Thyroid gland (tissue), 4 donors: ENCODE measurements at regions not wholly inside any gene's neighbourhood (a gene's known extent, or its start where the extent isn't known, plus 50 kb on each side); places are given as distances from the start of the nearest gene placed in this dataset.

Experiments used
- DNase-seq, 2 donors: peaks; one replicate each; pipeline ENCODE4 v3.0.0-alpha.2; 2019
- H3K27ac ChIP-seq, 3 donors: fragments of 200-600 bp; sonication (generic); 1 replicate in 2 of 3; 2 replicates in 1 of 3; pipeline ENCODE4 v1.5.1; 2016 to 2019; ENCODE audit warnings: mild to moderate bottlenecking in 1 of 3, moderate library complexity in 1 of 3
- H3K27me3 ChIP-seq: fragments of 200-600 bp; sonication (generic); one replicate; pipeline ENCODE4 v1.5.1; 2019
- H3K36me3 ChIP-seq, 2 donors: fragments of 200-600 bp; sonication (generic); one replicate each; pipeline ENCODE4 v1.5.1; 2016 to 2019
- H3K4me1 ChIP-seq, 2 donors: fragments of 200-600 bp; sonication (generic); one replicate each; pipeline ENCODE4 v1.5.1; 2017 to 2019
- H3K4me3 ChIP-seq, 3 donors: fragments of 200-600 bp; sonication (generic); replicated peaks in 1 of 3; 1 replicate in 2 of 3; 2 replicates in 1 of 3; pipeline ENCODE4 v1.5.1; 2016; ENCODE audit warnings: mild to moderate bottlenecking in 1 of 3
- H3K9me3 ChIP-seq: fragments of 200-600 bp; sonication (generic); one replicate; pipeline ENCODE4 v1.5.1; 2017
- CTCF ChIP-seq, 6 experiments: fragments of 200-600 bp in 3 of 6; fragments of 450-650 bp in 3 of 6; sonication (generic) in 3 of 6; IDR thresholded peaks; one replicate each; pipeline ENCODE4 v1.5.1; 2016 to 2019; ENCODE audit warnings: antibody characterized with exemption in 6 of 6, mild to moderate bottlenecking in 2 of 6, inconsistent platforms in 1 of 6, moderate library complexity in 1 of 6
- POLR2A ChIP-seq, 2 donors: fragments of 450-650 bp; IDR thresholded peaks; one replicate each; pipeline ENCODE4 v1.6.1; 2017; ENCODE audit warnings: antibody characterized with exemption in 2 of 2, mild to moderate bottlenecking in 2 of 2, moderate library complexity in 1 of 2
- WGBS, 2 donors: methylation state at CpG; one replicate each; pipeline ENCODE4 v1.1.5; 2017; 5-methylcytosine and 5-hydroxymethylcytosine counted together
- intact Hi-C: fragments of 100-400 bp; cut with DNase I; formaldehyde crosslinking; loops from one replicate; pipeline ENCODE4 v1.15.1; 2023

GRCh38 chr1:213415691-213416380, 364.8 kb downstream of the RPS6KC1 start:
- no peak for TF ChIP-seq CTCF (IDR thresholded peaks at IDR 0.05)
- TF ChIP-seq POLR2A (IDR thresholded peaks at IDR 0.05) = no peak
- WGBS, 2 donors = 78 to 81% methylated on average over 10 of the region's 10 CpGs
- H3K27me3 ChIP-seq = no peaks in the 10 kb centered on the region
- H3K36me3 ChIP-seq = no peaks in the 10 kb centered on the region
- no peak for DNase-seq
- H3K4me1 ChIP-seq = no peaks in the 10 kb centered on the region
- H3K27ac ChIP-seq = no peak overlapping the region
- H3K4me3 ChIP-seq = no peak overlapping the region
- no peaks in the 10 kb centered on the region for H3K9me3 ChIP-seq
- intact Hi-C loops = no loop called here

GRCh38 chr1:213416461-213417224, 365.6 kb downstream of the RPS6KC1 start:
- DNase-seq = no peak
- Histone ChIP-seq H3K36me3 (no peaks in the 10 kb centered on the region), H3K27ac (no peak overlapping the region), H3K9me3 (no peaks in the 10 kb centered on the region), H3K27me3 (no peaks in the 10 kb centered on the region), H3K4me3 (no peak overlapping the region), H3K4me1 (no peaks in the 10 kb centered on the region)
- no peak for TF ChIP-seq CTCF (IDR thresholded peaks at IDR 0.05)
- no peak for TF ChIP-seq POLR2A (IDR thresholded peaks at IDR 0.05)
- intact Hi-C loops = no loop called here
- WGBS, 2 donors = 89 to 91% methylated on average over 14 to 16 of the region's 17 CpGs

GRCh38 chr1:213417225-213417820, 366.3 kb downstream of the RPS6KC1 start:
- Histone ChIP-seq H3K36me3 (no peaks in the 10 kb centered on the region), H3K4me1 (no peaks in the 10 kb centered on the region), H3K27ac (no peak overlapping the region), H3K9me3 (no peaks in the 10 kb centered on the region), H3K4me3 (no peak overlapping the region), H3K27me3 (no peaks in the 10 kb centered on the region)
- no peak for DNase-seq
- TF ChIP-seq CTCF (IDR thresholded peaks at IDR 0.05) = no peak
- TF ChIP-seq POLR2A (IDR thresholded peaks at IDR 0.05) = no peak
- intact Hi-C loops = no loop called here
- WGBS, 2 donors = 93 to 94% methylated on average over 14 of the region's 14 CpGs

GRCh38 chr1:213417846-213418245, 366.8 kb downstream of the RPS6KC1 start:
- H3K27me3 ChIP-seq = no peaks in the 10 kb centered on the region
- WGBS, 2 donors = 85 to 92% methylated on average over 5 of the region's 5 CpGs
- no peak overlapping the region for H3K4me3 ChIP-seq
- TF ChIP-seq POLR2A (IDR thresholded peaks at IDR 0.05) = no peak
- no peaks in the 10 kb centered on the region for H3K36me3 ChIP-seq
- H3K9me3 ChIP-seq = no peaks in the 10 kb centered on the region
- no peak overlapping the region for H3K27ac ChIP-seq
- no peak for DNase-seq
- intact Hi-C loops = no loop called here
- no peaks in the 10 kb centered on the region for H3K4me1 ChIP-seq

DNA sequence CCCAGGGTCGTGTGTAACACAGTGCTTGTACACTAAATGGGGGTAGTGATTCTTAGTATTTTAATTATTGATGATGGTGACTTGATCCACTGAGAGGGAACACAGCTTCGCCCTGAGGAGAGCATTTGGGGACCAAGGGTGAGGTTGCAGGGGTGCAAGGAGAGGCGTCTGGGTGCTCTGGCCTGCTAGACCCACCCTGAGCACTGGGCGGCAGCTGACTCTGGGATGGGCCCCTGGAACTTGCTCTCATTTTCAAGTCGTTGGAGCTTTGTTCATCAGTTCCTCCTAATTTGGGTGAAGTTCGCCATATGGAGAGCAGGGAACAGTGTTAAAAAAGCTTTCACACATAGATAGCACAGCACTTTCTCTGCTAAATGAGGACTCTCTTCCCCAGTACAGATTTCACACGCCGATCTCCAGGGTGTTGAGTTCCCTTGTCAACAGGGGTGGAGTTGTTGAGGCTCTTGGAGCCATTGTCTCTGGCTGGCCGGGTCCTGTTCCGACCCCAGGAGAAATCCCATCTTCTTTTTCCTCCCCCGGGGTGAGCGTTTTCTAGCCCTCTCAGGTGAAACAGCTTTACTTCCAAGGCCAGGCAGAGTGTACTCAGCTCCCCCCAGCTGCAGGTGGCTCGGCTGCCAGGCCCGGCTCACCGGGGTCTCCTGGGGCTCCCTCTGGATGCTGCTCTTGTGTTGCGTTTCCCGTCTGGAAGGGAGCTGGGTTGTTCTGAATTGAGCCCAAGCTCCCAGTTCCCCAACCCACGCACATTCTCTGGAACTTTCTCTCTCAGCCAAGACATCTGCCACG, 367.4 kb downstream of the RPS6KC1 start:
- no peaks in the 10 kb centered on the region for H3K9me3 ChIP-seq
- no peak overlapping the region for H3K4me3 ChIP-seq
- intact Hi-C loops = no loop called here
- no peaks in the 10 kb centered on the region for H3K36me3 ChIP-seq
- no peaks in the 10 kb centered on the region for H3K27me3 ChIP-seq
- no peak overlapping the region for H3K27ac ChIP-seq
- TF ChIP-seq CTCF (IDR thresholded peaks at IDR 0.05) (no peak), POLR2A (IDR thresholded peaks at IDR 0.05) (no peak)
- 70 to 73% methylated on average over 19 of the region's 19 CpGs for WGBS, 2 donors
- DNase-seq = no peak
- no peaks in the 10 kb centered on the region for H3K4me1 ChIP-seq
